Hindlimb muscle (tissue), 1 donor: ENCODE measurements at regions not wholly inside any gene's neighbourhood (a gene's known extent, or its start where the extent isn't known, plus 50 kb on each side); places are given as distances from the start of the nearest gene placed in this dataset.
"Not testable (repeated sequence)": the region's sequence is repeated elsewhere in the genome, so short reads cannot be mapped to it uniquely, and the experiment has no call there.

Experiments used
- DNase-seq: peaks from one replicate; pipeline ENCODE4 v3.0.0-alpha.2; 2013

- DNase-seq = no peak
Measured at GRCh38 chr9:135296735-135297455, 182.7 kb upstream of the PPP1R26 start.

GRCh38 chr9:135297456-135298075, 182.0 kb upstream of the PPP1R26 start:
- no peak for DNase-seq

- no peak for DNase-seq
Measured at GRCh38 chr9:135299239-135299590, 180.4 kb upstream of the PPP1R26 start.

- no peak for DNase-seq
Measured at GRCh38 chr9:135299651-135300345, 179.8 kb upstream of the PPP1R26 start.

- no peak for DNase-seq
Measured at GRCh38 chr9:135300346-135301141, 179.0 kb upstream of the PPP1R26 start.

GRCh38 chr9:135301271-135302263, 178.0 kb upstream of the PPP1R26 start:
- no peak for DNase-seq

GRCh38 chr9:135302329-135303279, 177.0 kb upstream of the PPP1R26 start:
- DNase-seq = no peak

- DNase-seq = no peak
Measured at GRCh38 chr9:135303280-135303647, 176.3 kb upstream of the PPP1R26 start.

GRCh38 chr9:135303865-135304499, 175.6 kb upstream of the PPP1R26 start:
- no peak for DNase-seq

GRCh38 chr9:135304886-135305285, 174.7 kb upstream of the PPP1R26 start:
- DNase-seq = no peak

- no peak for DNase-seq
Measured at GRCh38 chr9:135305546-135306180, 173.9 kb upstream of the PPP1R26 start.

GRCh38 chr9:135306699-135307098, 172.9 kb upstream of the PPP1R26 start:
- no peak for DNase-seq

- no peak for DNase-seq
Measured at GRCh38 chr9:135307300-135307699, 172.3 kb upstream of the PPP1R26 start.

- DNase-seq = not testable (repeated sequence)
Measured at GRCh38 chr9:135307919-135308318, 171.7 kb upstream of the PPP1R26 start.

- no peak for DNase-seq
Measured at GRCh38 chr9:135308821-135309762, 170.5 kb upstream of the PPP1R26 start.

GRCh38 chr9:135309763-135310125, 169.8 kb upstream of the PPP1R26 start:
- no peak for DNase-seq

GRCh38 chr9:135310134-135310533, 169.4 kb upstream of the PPP1R26 start:
- no peak for DNase-seq

- no peak for DNase-seq
Measured at GRCh38 chr9:135315572-135315971, 164.0 kb upstream of the PPP1R26 start.
